Astrocyte of the cerebellum (primary cell): ENCODE measurements at regions not wholly inside any gene's neighbourhood (a gene's known extent, or its start where the extent isn't known, plus 50 kb on each side); places are given as distances from the start of the nearest gene placed in this dataset.

ENCODE experiments used
- DNase-seq: peaks from one replicate; pipeline ENCODE4 v3.0.0-alpha.2; 2011; ENCODE audit warnings: low read depth
- H3K4me3 ChIP-seq: 2 replicates; pipeline ENCODE4 v1.5.1; 2011; ENCODE audit warnings: mild to moderate bottlenecking, low read depth, low read length, moderate library complexity
- CTCF ChIP-seq: IDR thresholded peaks from 2 replicates; pipeline ENCODE4 v1.5.1; 2012; ENCODE audit warnings: low read length, low read depth, moderate library complexity, mild to moderate bottlenecking; ENCODE audit errors: missing control alignments
- in situ Hi-C: cut with HindIII; loops from 2 replicates; pipeline ENCODE4 v1.10.0; 2017; ENCODE audit warnings: low sequenced_read_pairs

GRCh38 chr2:128412181-128412871 lies 93.7 kb upstream of the HS6ST1 start:
- no peak for TF ChIP-seq CTCF
- in situ Hi-C loops, result no loop called here
- no peak for DNase-seq

GRCh38 chr2:128413014-128413717 lies 94.5 kb upstream of the HS6ST1 start:
- in situ Hi-C loops, result no loop called here

More at GRCh38 chr2:128412181-128412871, 93.7 kb upstream of the HS6ST1 start:
- H3K4me3 ChIP-seq, result no peak overlapping the region

GRCh38 chr2:128413718-128414341 lies 95.2 kb upstream of the HS6ST1 start:
- no peak for DNase-seq
- no peak for TF ChIP-seq CTCF
- in situ Hi-C loops, result no loop called here
- H3K4me3 ChIP-seq, result no peak overlapping the region

More at GRCh38 chr2:128413014-128413717, 94.5 kb upstream of the HS6ST1 start:
- H3K4me3 ChIP-seq, result no peak overlapping the region
- no peak for DNase-seq
- no peak for TF ChIP-seq CTCF

- H3K4me3 ChIP-seq, result no peak overlapping the region
- DNase-seq, result no peak
- no peak for TF ChIP-seq CTCF
- in situ Hi-C loops, result no loop called here
Observed at GRCh38 chr2:128414351-128414750, 95.7 kb upstream of the HS6ST1 start.

- TF ChIP-seq CTCF, result no peak
- in situ Hi-C loops, result no loop called here
- H3K4me3 ChIP-seq, result no peak overlapping the region
- DNase-seq, result no peak
Observed at GRCh38 chr2:128414946-128415778, 96.5 kb upstream of the HS6ST1 start.

GRCh38 chr2:128415779-128416061 lies 97.1 kb upstream of the HS6ST1 start:
- no peak for DNase-seq
- TF ChIP-seq CTCF, result no peak
- in situ Hi-C loops, result no loop called here
- no peak overlapping the region for H3K4me3 ChIP-seq
